Common myeloid progenitor, CD34-positive (primary cell): ENCODE measurements at regions not wholly inside any gene's neighbourhood (a gene's known extent, or its start where the extent isn't known, plus 50 kb on each side); places are given as distances from the start of the nearest gene placed in this dataset.
"Not testable (repeated sequence)": the region's sequence is repeated elsewhere in the genome, so short reads cannot be mapped to it uniquely, and the experiment has no call there.

Experiments
- CTCF ChIA-PET: fragments of 350-600 bp; sonication (Branson Sonifier 250); formaldehyde crosslinking; loops from one replicate; lab custom pipeline; 2021; ENCODE audit warnings: antibody characterized with exemption; lab: Charles Lee
- POLR2A ChIA-PET: fragments of 350-600 bp; sonication (Branson Sonifier 250); formaldehyde crosslinking; loops from one replicate; lab custom pipeline; 2021; ENCODE audit warnings: antibody characterized with exemption; lab: Charles Lee
- DNase-seq, 3 donors: peaks; one replicate each; pipeline versions ENCODE4 v3.0.0 to v3.0.0-alpha.2; 2013
- H3K27ac ChIP-seq, 2 experiments: 1 replicate in 1 of 2; 2 replicates in 1 of 2; pipeline ENCODE4 v1.7.0; 2013; ENCODE audit warnings: inconsistent platforms in 2 of 2, low read length in 2 of 2, mild to moderate bottlenecking in 2 of 2, low read depth in 1 of 2, moderate library complexity in 1 of 2; ENCODE audit not compliant: severe bottlenecking in 2 of 2, insufficient read depth in 1 of 2, poor library complexity in 1 of 2
- H3K27me3 ChIP-seq, 5 experiments: replicated peaks in 2 of 5; 1 replicate in 3 of 5; 2 replicates in 2 of 5; pipeline versions ENCODE4 v1.6.1 to v1.7.0; 2013; ENCODE audit warnings: low read length in 4 of 5, mild to moderate bottlenecking in 2 of 5, moderate library complexity in 2 of 5, inconsistent platforms in 1 of 5; ENCODE audit not compliant: insufficient read depth in 5 of 5, control insufficient read depth in 4 of 5
- H3K36me3 ChIP-seq, 4 experiments: 1 replicate in 2 of 4; 2 replicates in 2 of 4; pipeline versions ENCODE4 v1.6.1 to v1.7.0; 2013; ENCODE audit warnings: low read length in 3 of 4, control low read depth in 1 of 4, mild to moderate bottlenecking in 1 of 4; ENCODE audit not compliant: control insufficient read depth in 4 of 4, insufficient read depth in 4 of 4
- H3K4me1 ChIP-seq, 4 experiments: 1 replicate in 3 of 4; 2 replicates in 1 of 4; pipeline versions ENCODE4 v1.6.1 to v1.7.1; 2013; ENCODE audit warnings: low read length in 3 of 4, mild to moderate bottlenecking in 3 of 4, control low read depth in 1 of 4, inconsistent platforms in 1 of 4, moderate library complexity in 1 of 4; ENCODE audit not compliant: control insufficient read depth in 4 of 4, insufficient read depth in 4 of 4; ENCODE audit errors: control extremely low read depth in 1 of 4
- H3K4me3 ChIP-seq, 7 experiments: 1 replicate in 4 of 7; 2 replicates in 3 of 7; pipeline versions ENCODE4 v1.5.1 to v1.7.0; 2013; ENCODE audit warnings: mild to moderate bottlenecking in 7 of 7, low read length in 6 of 7, moderate library complexity in 6 of 7, inconsistent platforms in 2 of 7, low read depth in 2 of 7, control low read depth in 1 of 7; ENCODE audit not compliant: insufficient read depth in 4 of 7, control insufficient read depth in 1 of 7; ENCODE audit errors: extremely low read depth in 1 of 7
- H3K9me3 ChIP-seq, 5 experiments: 1 replicate in 4 of 5; 2 replicates in 1 of 5; pipeline versions ENCODE4 v1.6.1 to v1.7.1; 2013; ENCODE audit warnings: low read length in 4 of 5, mild to moderate bottlenecking in 2 of 5, inconsistent platforms in 1 of 5, low read depth in 1 of 5, moderate library complexity in 1 of 5; ENCODE audit not compliant: control insufficient read depth in 4 of 5, insufficient read depth in 2 of 5; ENCODE audit errors: control extremely low read depth in 1 of 5
- WGBS: methylation state at CpG from one replicate; pipeline ENCODE4 v1.1.5; 2013; ENCODE audit not compliant: insufficient coverage; 5-methylcytosine and 5-hydroxymethylcytosine counted together

DNA sequence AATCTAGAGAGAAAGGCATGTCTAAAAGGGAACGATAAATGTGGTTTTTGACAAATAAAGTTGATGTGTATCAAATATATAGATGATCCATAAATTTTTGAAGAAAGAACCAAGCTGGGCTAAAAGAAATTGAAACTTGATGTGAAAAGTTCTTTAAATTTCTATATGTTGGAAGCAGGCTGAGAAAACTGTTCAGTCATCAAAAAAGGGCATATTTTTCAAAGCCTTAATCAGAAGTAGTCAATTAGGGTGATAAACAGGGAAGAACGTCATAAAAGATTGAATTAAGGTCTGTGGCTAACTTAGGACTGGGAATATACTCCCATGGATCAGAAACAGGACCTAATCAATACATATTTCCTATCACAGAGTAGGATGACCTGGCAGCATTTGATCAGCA is 211.4 kb upstream of the ZRANB2 start:
- H3K9me3 ChIP-seq: no peaks in the 10 kb centered on the region
- H3K27ac ChIP-seq: no peak overlapping the region
- 100% methylated on average over 1 of the region's 2 CpGs for WGBS
- H3K4me3 ChIP-seq: no peak overlapping the region
- no peaks in the 10 kb centered on the region for H3K27me3 ChIP-seq
- no peaks in the 10 kb centered on the region for H3K4me1 ChIP-seq
- no peak for DNase-seq
- H3K36me3 ChIP-seq: no peaks in the 10 kb centered on the region
- ChIA-PET POLR2A (no interaction called here), CTCF (no interaction called here)

DNA sequence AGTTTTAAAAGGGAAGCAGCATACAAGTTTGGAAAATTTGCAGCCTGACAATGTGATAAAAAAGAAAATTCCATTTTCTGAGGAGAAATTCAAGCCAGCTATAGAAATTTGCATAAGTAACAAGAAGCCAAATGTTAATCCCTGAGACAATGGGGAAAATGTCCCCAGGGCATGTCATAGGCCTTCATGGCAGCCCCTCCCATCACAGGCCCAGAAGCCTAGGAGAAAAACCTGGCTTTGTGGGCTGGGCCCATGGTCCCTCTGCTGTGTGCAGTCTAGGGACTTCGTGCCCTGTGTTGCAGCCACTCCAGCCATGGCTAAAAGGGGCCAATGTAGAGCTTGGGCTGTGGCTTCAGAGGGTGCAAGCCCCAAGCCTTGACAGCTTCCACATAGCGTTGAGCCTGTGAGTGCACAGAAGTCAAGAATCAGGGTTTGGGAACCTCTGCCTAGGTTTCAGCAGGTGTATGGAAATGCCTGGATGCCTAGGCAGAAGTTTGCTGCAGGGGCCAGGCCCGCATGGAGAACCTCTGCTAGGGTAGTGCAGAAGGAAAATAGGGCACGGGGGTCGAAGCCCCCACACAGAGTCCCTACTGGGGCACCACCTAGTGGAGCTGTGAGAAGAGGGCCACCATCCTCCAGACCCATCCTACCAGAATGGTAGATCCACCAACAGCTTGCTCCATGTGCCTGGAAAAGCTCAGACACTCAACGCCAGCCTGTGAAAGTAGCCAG is 209.8 kb upstream of the ZRANB2 start:
- H3K9me3 ChIP-seq, H3K4me1 ChIP-seq, H3K27ac ChIP-seq, DNase-seq, H3K4me3 ChIP-seq, H3K27me3 ChIP-seq, H3K36me3 ChIP-seq, CTCF ChIA-PET: not testable (repeated sequence)
- POLR2A ChIA-PET: interaction anchor here (0.7 kb wide), 1 partner anchor 132 kb away, joined by 3 read pairs; no protein-coding TSS in a partner anchor
- 99% methylated on average over 6 of the region's 6 CpGs for WGBS

DNA sequence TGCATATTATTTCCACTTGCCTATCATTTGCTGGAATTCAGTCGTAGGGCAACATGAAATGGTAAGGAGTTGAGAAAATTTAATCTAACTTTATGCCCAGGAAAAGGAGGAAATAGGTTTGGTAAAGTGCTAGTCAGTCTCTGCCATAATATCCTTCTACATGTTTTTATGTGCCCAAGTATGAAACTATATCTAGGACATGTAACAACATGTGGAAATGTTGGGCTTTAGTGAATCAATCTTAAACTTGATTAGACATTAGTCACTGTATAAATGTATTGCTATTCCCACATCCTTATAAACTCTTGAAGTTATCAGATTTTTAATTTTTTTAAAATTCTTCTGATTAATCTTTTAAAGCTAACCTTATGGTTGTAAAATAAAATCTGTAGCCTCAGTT is 204.7 kb upstream of the ZRANB2 start:
- Histone ChIP-seq H3K4me1 (no peaks in the 10 kb centered on the region), H3K4me3 (no peak overlapping the region), H3K27ac (no peak overlapping the region), H3K27me3 (no peaks in the 10 kb centered on the region), H3K9me3 (peaks cover 0 to 2% (median 0%) of the 10 kb centered on the region in 5 experiments), H3K36me3 (no peaks in the 10 kb centered on the region)
- no CpG with 5 or more reads among the region's 1 CpG for WGBS
- ChIA-PET POLR2A (no interaction called here), CTCF (interaction anchor here (1.2 kb wide), 1 partner anchor 13 kb away, joined by 3 read pairs; no protein-coding TSS in a partner anchor)
- DNase-seq: no peak

DNA sequence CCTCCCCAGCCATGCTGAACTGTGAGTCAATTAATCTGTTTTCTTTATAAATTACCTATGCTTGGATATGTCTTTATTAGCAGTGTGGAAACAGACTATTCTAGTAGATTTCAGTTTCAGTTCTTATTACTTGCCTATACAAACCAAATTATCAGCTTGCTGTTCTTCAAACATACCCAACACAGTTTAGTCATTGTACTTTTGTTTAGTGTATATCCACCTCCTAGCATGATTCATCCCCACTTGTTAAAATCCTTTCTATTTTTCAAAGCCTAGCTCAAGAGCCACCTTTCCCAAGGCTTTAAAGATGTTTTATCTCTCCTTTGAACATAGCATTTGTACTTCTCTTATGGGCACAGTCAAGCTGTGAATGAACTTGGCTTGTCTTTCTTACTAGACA is 195.6 kb upstream of the ZRANB2 start:
- Histone ChIP-seq H3K36me3 (no peaks in the 10 kb centered on the region), H3K27ac (no peak overlapping the region), H3K4me3 (no peak overlapping the region), H3K4me1 (no peaks in the 10 kb centered on the region), H3K27me3 (no peaks in the 10 kb centered on the region), H3K9me3 (no peaks in the 10 kb centered on the region)
- ChIA-PET CTCF (no interaction called here), POLR2A (no interaction called here)
- DNase-seq: no peak

DNA sequence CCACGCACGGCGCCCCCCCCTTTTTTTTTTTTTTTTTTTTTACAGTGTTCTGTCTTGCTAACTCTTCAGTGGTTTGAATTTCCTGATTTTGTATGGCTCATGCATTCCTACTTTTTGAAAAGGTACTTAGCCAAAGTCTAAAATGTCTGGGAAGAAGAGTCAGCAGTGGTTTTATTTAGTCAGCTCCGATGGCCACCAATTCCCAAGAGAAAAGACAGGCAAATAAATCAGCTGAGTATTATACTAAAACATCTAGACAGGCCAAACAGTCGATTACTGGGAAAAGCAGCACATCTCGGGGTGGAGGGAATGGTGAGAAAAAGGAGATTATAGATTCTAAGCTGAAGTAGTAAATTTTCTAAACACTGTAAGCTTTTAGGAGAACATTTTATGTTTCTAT is 192.5 kb upstream of the ZRANB2 start:
- no peak for DNase-seq
- POLR2A ChIA-PET: no interaction called here
- no peaks in the 10 kb centered on the region for H3K27me3 ChIP-seq
- CTCF ChIA-PET: interaction anchor here (1.0 kb wide), 1 partner anchor 12 kb away, joined by 3 read pairs; no protein-coding TSS in a partner anchor
- no peaks in the 10 kb centered on the region for H3K4me1 ChIP-seq
- WGBS: no CpG with 5 or more reads among the region's 6 CpGs
- H3K9me3 ChIP-seq: no peaks in the 10 kb centered on the region
- H3K4me3 ChIP-seq: no peak overlapping the region
- H3K27ac ChIP-seq: no peak overlapping the region
- no peaks in the 10 kb centered on the region for H3K36me3 ChIP-seq

DNA sequence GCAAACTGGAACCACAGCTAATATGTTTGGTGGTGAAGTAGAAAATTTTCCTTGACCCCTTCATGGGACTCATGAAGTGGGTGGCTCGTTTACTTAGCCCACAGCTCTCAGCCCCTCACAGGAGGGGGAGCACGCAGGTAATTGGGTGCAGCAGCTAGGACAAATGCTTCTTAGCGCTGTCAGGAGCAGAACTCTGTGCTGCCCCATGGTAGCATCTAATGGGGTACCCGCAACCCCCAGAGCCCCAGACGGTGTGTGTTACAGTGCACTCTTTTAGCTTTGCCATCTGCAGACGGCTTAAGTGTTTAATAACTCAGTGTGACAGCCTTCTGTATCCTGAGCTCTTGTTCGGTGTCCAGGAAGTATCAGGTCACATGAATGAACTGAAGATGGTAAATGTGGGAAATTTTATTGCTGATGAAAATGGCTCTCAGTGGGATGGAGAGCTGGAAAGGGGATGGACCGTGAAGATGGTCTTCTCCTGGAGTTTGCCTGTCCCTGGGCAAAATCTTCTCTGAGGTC is 189.6 kb upstream of the ZRANB2 start:
- H3K4me3 ChIP-seq: no peak overlapping the region
- 94% methylated on average over 8 of the region's 8 CpGs for WGBS
- H3K9me3 ChIP-seq: no peaks in the 10 kb centered on the region
- DNase-seq: no peak
- no peaks in the 10 kb centered on the region for H3K27me3 ChIP-seq
- no peaks in the 10 kb centered on the region for H3K4me1 ChIP-seq
- H3K27ac ChIP-seq: no peak overlapping the region
- CTCF ChIA-PET: no interaction called here
- POLR2A ChIA-PET: no interaction called here
- H3K36me3 ChIP-seq: no peaks in the 10 kb centered on the region

DNA sequence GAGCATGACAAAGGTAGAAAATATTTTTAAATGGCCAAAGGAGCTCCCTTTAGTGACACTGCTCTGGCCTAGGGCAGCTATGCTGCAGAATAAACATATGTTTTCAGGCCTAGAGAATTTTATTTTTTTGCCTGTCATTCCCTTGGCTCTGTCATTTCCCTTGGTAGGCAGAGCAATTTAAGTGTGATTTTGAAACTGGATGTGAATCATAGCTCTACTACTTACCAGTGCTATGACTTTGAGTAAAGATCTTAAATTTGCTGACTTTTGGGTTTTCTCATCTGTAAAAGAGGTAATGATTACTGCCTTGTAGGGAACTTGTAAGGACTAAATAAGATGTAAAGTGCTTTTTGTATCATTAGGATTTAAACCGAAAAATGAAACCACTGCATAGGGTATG is 189.0 kb upstream of the ZRANB2 start:
- Histone ChIP-seq H3K36me3 (no peaks in the 10 kb centered on the region), H3K9me3 (no peaks in the 10 kb centered on the region), H3K27me3 (no peaks in the 10 kb centered on the region), H3K27ac (no peak overlapping the region), H3K4me3 (peak overlapping the region in 1 of 7 experiments; percentile 6), H3K4me1 (no peaks in the 10 kb centered on the region)
- ChIA-PET POLR2A (no interaction called here), CTCF (no interaction called here)
- no peak for DNase-seq
- WGBS: 100% methylated on average over 1 of the region's 1 CpG
